ENCODE measurements at regions not wholly inside any gene's neighbourhood (a gene's known extent, or its start where the extent isn't known, plus 50 kb on each side); places are given as distances from the start of the nearest gene placed in this dataset.

DNA sequence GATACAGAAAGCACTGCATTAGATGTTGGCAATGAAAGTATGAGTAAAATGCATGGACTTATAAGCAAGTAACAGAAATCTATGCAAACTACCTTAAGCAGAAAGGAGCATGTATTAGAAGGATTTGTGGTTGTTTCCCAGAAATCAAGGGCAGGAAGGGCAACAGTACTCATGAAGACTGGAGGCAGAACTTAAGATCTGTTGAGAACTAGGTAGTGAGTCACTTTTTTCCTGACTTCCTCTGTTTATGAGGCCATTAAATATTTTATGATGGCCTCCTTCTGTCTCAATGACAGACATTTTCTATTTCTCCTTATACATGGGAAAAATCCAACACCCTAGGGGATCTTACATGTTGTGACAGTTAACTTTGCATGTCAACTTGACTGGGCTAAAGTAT is 398.2 kb downstream of the MID1IP1 start:
- ATAC-seq: no peak
- TF ChIP-seq, protein P1, sequence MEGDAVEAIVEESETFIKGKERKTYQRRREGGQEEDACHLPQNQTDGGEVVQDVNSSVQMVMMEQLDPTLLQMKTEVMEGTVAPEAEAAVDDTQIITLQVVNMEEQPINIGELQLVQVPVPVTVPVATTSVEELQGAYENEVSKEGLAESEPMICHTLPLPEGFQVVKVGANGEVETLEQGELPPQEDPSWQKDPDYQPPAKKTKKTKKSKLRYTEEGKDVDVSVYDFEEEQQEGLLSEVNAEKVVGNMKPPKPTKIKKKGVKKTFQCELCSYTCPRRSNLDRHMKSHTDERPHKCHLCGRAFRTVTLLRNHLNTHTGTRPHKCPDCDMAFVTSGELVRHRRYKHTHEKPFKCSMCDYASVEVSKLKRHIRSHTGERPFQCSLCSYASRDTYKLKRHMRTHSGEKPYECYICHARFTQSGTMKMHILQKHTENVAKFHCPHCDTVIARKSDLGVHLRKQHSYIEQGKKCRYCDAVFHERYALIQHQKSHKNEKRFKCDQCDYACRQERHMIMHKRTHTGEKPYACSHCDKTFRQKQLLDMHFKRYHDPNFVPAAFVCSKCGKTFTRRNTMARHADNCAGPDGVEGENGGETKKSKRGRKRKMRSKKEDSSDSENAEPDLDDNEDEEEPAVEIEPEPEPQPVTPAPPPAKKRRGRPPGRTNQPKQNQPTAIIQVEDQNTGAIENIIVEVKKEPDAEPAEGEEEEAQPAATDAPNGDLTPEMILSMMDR (IDR thresholded peaks at IDR 0.05): no peak
- no peaks in the 10 kb centered on the region for H3K36me3 ChIP-seq

DNA sequence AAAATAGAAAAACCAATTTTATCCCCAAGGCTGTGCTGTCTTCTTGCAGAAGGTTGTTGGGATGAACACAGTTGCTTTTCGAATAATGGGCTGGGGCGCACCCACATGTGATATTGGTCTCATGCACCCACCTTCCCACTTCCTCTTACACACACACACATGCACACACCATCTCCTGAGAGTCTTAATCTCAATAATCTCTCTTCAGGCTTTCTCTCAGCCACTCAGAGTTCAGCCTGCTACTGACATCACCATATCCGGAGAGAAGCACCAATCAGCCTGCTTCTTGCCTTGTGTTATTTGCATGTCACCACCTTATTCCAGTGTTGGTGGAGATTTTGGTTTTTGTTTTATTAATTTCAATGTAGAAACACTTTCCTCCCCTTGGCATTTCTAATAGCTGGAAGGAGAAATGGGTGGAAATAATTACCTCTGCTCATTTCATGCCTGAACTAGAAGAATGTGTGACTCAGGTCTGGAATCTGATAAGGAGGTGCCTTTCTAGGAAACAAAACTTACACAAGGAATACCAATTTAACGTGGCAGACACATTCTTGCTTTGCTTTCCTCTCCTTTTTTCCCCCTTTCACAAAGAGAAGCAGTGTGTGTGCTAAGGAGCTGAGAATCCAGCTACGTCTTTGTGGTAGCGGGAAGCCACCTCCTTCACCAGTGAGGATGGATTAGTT is 400.2 kb downstream of the MID1IP1 start:
- Histone ChIP-seq H3K9me3 (no peaks in the 10 kb centered on the region), H3K36me3 (no peaks in the 10 kb centered on the region), H3K27me3 (peaks cover 0 to 30% (median 0%) of the 10 kb centered on the region in 7 donors), H3K27ac (no peak overlapping the region), H3K4me1 (peaks cover 0 to 5% (median 0%) of the 10 kb centered on the region in 9 donors), H3K4me3 (no peak overlapping the region)
- 81 to 91% methylated on average over 6 of the region's 6 CpGs for WGBS, 2 donors
- DNase-seq (no peak), ATAC-seq (no peak)
- intact Hi-C loops (cut with DNase I): no loop called here
- TF ChIP-seq, protein P1 (IDR thresholded peaks at IDR 0.05): no peak

More for the DNA sequence above, 398.2 kb downstream of the MID1IP1 start:
- Histone ChIP-seq H3K4me1 (peaks cover 0 to 10% (median 0%) of the 10 kb centered on the region in 9 donors), H3K27me3 (peaks cover 0 to 32% (median 0%) of the 10 kb centered on the region in 7 donors), H3K4me3 (no peak overlapping the region), H3K27ac (no peak overlapping the region), H3K9me3 (no peaks in the 10 kb centered on the region)
- no peak for DNase-seq
- intact Hi-C loops (cut with DNase I): no loop called here

DNA sequence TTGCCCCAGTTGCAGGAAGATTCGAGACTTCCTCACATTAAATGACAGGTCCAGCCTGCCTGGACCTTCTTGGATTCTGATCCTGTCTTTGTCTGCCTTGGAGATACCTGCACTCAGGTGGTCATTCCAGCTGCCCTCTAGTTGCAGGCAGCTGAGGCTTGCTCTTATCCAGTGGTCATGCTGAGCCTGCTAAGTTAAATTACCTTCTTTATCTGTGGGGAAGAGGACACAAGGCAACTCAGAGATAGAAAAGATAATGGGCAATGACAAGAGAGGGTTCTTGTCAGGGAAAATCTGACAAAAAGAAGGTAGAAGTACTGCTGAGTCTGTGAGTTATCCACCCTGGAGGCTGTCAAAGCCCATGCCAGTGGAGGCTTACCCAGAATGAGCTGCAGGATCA is 401.4 kb downstream of the MID1IP1 start:
- no peak overlapping the region for H3K27ac ChIP-seq
- H3K9me3 ChIP-seq: no peaks in the 10 kb centered on the region
- H3K27me3 ChIP-seq: peaks cover 0 to 42% (median 0%) of the 10 kb centered on the region in 7 donors
- H3K36me3 ChIP-seq: no peaks in the 10 kb centered on the region
- H3K4me3 ChIP-seq: no peak overlapping the region
- ATAC-seq: no peak
- DNase-seq: no peak
- intact Hi-C loops (cut with DNase I): no loop called here
- 82 to 90% methylated on average over 1 of the region's 1 CpG for WGBS, 2 donors
- H3K4me1 ChIP-seq: no peaks in the 10 kb centered on the region
- TF ChIP-seq, protein P1 (IDR thresholded peaks at IDR 0.05): no peak

DNA sequence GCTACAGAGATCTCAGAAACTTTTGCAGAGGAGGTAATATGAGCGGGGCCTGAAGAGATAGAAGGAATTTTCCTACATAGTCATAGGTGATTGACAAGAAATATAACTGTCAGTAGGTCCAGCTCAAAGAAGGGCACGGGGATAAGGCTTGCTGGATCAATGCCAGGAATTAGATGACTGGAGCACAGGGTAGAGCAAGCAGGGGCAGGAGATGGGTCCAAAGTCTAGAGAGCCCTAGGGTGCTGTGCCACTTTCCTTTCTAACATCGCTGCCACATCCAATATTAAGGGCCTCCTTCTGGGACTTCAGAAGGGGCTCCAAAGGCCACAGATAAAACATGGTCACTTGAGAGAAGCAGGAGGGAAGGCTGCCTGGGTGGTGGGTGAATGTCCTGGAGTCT is 402.2 kb downstream of the MID1IP1 start:
- DNase-seq (no peak), ATAC-seq (no peak)
- WGBS, 2 donors: 68 to 76% methylated on average over 3 of the region's 3 CpGs
- intact Hi-C loops (cut with DNase I): no loop called here
- H3K27ac ChIP-seq: no peak overlapping the region
- no peaks in the 10 kb centered on the region for H3K36me3 ChIP-seq
- H3K27me3 ChIP-seq: peaks cover 0 to 49% (median 0%) of the 10 kb centered on the region in 7 donors
- TF ChIP-seq, protein P1 (IDR thresholded peaks at IDR 0.05): no peak
- H3K4me1 ChIP-seq: no peaks in the 10 kb centered on the region
- no peaks in the 10 kb centered on the region for H3K9me3 ChIP-seq
- no peak overlapping the region for H3K4me3 ChIP-seq

Data from heart right ventricle (tissue), 16 donors.